Heart left ventricle (tissue), 16 donors: ENCODE measurements at regions not wholly inside any gene's neighbourhood (a gene's known extent, or its start where the extent isn't known, plus 50 kb on each side); places are given as distances from the start of the nearest gene placed in this dataset.

ENCODE experiments used
- ATAC-seq, 4 donors: fragments of 200-7000 bp; cut with Tn5 transposase; one replicate each; pipeline ENCODE4 v1.9.1; 2020 to 2022; ENCODE audit warnings: moderate library complexity in 4 of 4, mild to moderate bottlenecking in 3 of 4, moderate number of reproducible peaks in 1 of 4
- DNase-seq, 5 donors: peaks; one replicate each; pipeline ENCODE4 v3.0.0-alpha.2; 2020
- H3K27ac ChIP-seq, 12 donors: fragments of 200-600 bp; sonication (generic) in 4 of 12; one replicate each; pipeline versions ENCODE4 v1.5.0 to v1.8.0; 2016 to 2022; ENCODE audit warnings: mild to moderate bottlenecking in 2 of 12
- H3K27me3 ChIP-seq, 9 donors: fragments of 200-600 bp; sonication (generic) in 2 of 9; one replicate each; pipeline versions ENCODE4 v1.5.1 to v1.8.0; 2016 to 2022; ENCODE audit warnings: mild to moderate bottlenecking in 3 of 9
- H3K36me3 ChIP-seq, 9 donors: fragments of 200-600 bp; sonication (generic) in 2 of 9; one replicate each; pipeline versions ENCODE4 v1.5.0 to v1.8.0; 2018 to 2022; ENCODE audit warnings: mild to moderate bottlenecking in 2 of 9
- H3K4me1 ChIP-seq, 12 donors: fragments of 200-600 bp; sonication (generic) in 4 of 12; one replicate each; pipeline versions ENCODE4 v1.5.0 to v1.8.0; 2016 to 2022; ENCODE audit warnings: mild to moderate bottlenecking in 3 of 12
- H3K4me3 ChIP-seq, 12 donors: fragments of 200-600 bp; sonication (generic) in 4 of 12; one replicate each; pipeline versions ENCODE4 v1.5.0 to v1.8.0; 2017 to 2022; ENCODE audit warnings: mild to moderate bottlenecking in 9 of 12, moderate library complexity in 4 of 12
- H3K9me3 ChIP-seq, 12 donors: fragments of 200-600 bp; sonication (generic) in 4 of 12; one replicate each; pipeline versions ENCODE4 v1.5.0 to v1.8.0; 2016 to 2022; ENCODE audit warnings: mild to moderate bottlenecking in 1 of 12
- CTCF ChIP-seq, 12 donors: fragments of 200-600 bp; sonication (generic) in 4 of 12; IDR thresholded peaks; one replicate each; pipeline versions ENCODE4 v1.5.0 to v1.8.0; 2018 to 2022; ENCODE audit warnings: antibody characterized with exemption in 12 of 12, mild to moderate bottlenecking in 5 of 12
- POLR2A ChIP-seq, 2 donors: fragments of 450-650 bp; IDR thresholded peaks; one replicate each; pipeline ENCODE4 v1.6.1; 2017; ENCODE audit warnings: antibody characterized with exemption in 2 of 2, mild to moderate bottlenecking in 2 of 2, moderate library complexity in 2 of 2
- WGBS, 4 donors: extraction: QIAGEN DNeasy Blood & Tissue Kit in 2 of 4; methylation state at CpG; one replicate each; pipeline versions ENCODE4 v1.1.5 to v1.1.7; 2013 to 2018; 5-methylcytosine and 5-hydroxymethylcytosine counted together
- intact Hi-C, 10 donors: fragments of 100-400 bp; cut with DNase I; formaldehyde crosslinking; loops; one replicate each; pipeline versions ENCODE4 v1.11.1 to v1.14.2; 2022
- donor health status: ischemic (EF 13 %, LVEDD 7.1; RV severe dilation, severe dysfunction).
- donor health status: healthy with polysubstance abuse.
- donor health status: DM: no; HTN: yes; CAD: no.
- donor health status: DM: no; HTN: no; CAD: no.
- donor health status: ischemic (EF 25% LVEDD 6.9; RV normal size, moderate dysfunction).
- donor health status: ischemic (EF 25% LVEDD 5.7; RV mildly dilated, moderate dysfunction).
- donor health status: healthy.
- donor health status: DM: yes; HTN: yes; CAD: no.
- donor health status: ischemic (EF 35%, LVEDD 5.7; RV mildly dilated, moderate dysfunction).
- donor health status: nonischemic (EF 11% LVEDD 7.7; RV severe dilation, severe dysfunction).
- donor health status: DM: yes; HTN: yes; CAD: no.
- donor health status: PGD.
- donor health status: ischemic (EF 29% LVEDD 5.4; RV normal size, mild dysfunction).
- donor health status: nonischemic (EF 23%, LVEDD 6.1; RV moderate dilation, normal function).

DNA sequence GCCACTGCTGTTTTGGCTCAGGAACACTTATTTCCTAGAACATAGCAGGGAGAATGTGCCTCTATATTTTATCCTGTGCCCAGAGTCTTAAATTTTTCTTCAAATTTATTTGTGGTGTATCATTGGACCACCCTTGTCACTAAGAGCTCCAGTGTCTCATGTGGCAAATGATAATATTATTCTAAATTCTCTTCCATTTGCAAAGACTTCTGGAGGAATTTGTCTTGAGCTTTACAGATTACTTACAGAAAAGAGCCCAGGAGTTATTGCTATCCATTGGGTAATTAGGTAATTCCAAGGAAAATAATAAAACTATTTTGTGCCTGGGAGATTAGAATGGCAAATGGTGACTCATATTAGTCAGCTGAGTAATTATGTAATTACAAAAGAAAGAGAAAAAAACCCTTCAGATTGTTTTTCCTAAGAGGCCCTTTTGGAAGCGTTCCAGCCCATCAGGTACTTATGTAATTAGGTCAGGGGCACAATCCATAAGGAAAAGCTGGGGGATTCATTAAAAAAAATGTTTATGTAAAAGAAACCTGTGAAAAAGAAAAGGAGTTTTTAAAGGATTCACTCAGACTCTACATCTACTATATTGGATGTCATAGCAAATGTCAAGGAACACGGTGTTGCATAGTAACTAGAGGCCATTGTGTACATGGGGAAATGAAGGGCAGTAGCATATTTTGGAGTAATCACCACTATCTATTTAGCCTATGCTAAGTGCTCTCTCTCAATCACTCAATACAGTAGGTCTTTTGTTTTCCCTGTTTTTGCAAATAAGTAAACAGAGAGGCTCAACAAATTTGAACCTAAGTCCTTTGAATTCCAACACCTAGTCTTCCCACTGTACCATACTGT is 380.9 kb upstream of the RARB start:
- intact Hi-C loops: loop anchor here in 5 of 10 donors (2.0 to 10.0 kb wide), 4 partner anchors 105 to 382 kb away; partner anchors contain the start of gene RARB (in 2 of the 5)
- no peaks in the 10 kb centered on the region for H3K36me3 ChIP-seq
- 63 to 83% (median 73%) methylated on average over 2 of the region's 2 CpGs for WGBS, 4 donors
- TF ChIP-seq CTCF (IDR thresholded peaks at IDR 0.05) (no peak), POLR2A (IDR thresholded peaks at IDR 0.05) (no peak)
- no peaks in the 10 kb centered on the region for H3K9me3 ChIP-seq
- H3K27ac ChIP-seq: no peak overlapping the region
- no peak overlapping the region for H3K4me3 ChIP-seq
- ATAC-seq (no peak), DNase-seq (peak in 1 of 5 donors; percentile 27)
- H3K4me1 ChIP-seq: peaks cover 0 to 53% (median 20%) of the 10 kb centered on the region in 12 donors
- no peaks in the 10 kb centered on the region for H3K27me3 ChIP-seq

DNA sequence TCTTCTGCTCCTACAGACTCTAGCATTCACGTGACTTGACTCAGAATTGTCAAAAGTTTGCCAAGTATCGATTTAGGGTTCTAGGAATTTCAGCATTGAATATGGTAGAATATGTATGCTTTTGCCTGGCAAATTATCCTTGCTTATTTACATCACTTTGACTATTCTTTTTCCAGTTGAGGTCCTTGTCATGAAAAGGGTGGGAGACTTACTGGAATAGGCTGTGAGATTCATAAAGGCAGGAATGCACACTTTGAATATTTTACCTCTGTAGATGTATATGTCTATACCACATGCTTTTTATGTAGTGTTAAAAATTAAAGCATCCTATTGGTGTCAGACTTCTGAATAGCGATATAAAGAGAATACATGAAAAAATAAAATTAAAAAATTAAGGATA is 378.8 kb upstream of the RARB start:
- Histone ChIP-seq H3K4me3 (no peak overlapping the region), H3K9me3 (no peaks in the 10 kb centered on the region), H3K27me3 (no peaks in the 10 kb centered on the region), H3K27ac (no peak overlapping the region), H3K4me1 (peaks cover 0 to 31% (median 11%) of the 10 kb centered on the region in 12 donors), H3K36me3 (no peaks in the 10 kb centered on the region)
- no peak for ATAC-seq
- WGBS, 4 donors: 79 to 90% (median 85%) methylated on average over 3 of the region's 3 CpGs
- intact Hi-C loops: loop anchor here in 4 of 10 donors (5.0 to 10.0 kb wide), 3 partner anchors 103 to 375 kb away; partner anchors contain the start of gene RARB (in 1 of the 4)
- no peak for TF ChIP-seq POLR2A (IDR thresholded peaks at IDR 0.05)
- TF ChIP-seq CTCF (IDR thresholded peaks at IDR 0.05): no peak
- DNase-seq: no peak

DNA sequence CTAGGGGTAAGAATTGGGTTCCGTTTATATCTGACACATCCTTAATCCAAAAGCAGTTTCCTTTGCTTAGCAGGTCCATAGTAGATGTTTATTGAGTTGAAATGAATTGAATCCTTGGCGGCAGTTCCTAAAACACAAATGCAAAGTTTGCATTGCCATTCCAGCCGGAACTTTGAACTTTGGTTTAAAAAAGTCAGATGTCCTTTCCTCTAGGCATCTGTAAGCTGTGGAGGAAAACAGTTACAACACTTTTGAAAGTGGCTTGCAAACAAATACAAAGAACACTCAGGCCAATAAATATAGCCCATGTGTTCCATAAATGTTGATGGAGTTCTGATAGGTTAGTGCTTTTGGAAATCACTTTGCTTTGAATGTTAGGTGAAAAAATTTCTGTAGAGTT is 374.7 kb upstream of the RARB start:
- TF ChIP-seq POLR2A (IDR thresholded peaks at IDR 0.05): no peak
- no peak for TF ChIP-seq CTCF (IDR thresholded peaks at IDR 0.05)
- no peaks in the 10 kb centered on the region for H3K36me3 ChIP-seq
- no peak for DNase-seq
- peaks cover 0 to 4% (median 0%) of the 10 kb centered on the region in 12 donors for H3K4me1 ChIP-seq
- H3K27ac ChIP-seq: no peak overlapping the region
- H3K4me3 ChIP-seq: no peak overlapping the region
- ATAC-seq: no peak
- intact Hi-C loops: no loop called here
- WGBS, 4 donors: 92 to 97% (median 95%) methylated on average over 3 of the region's 3 CpGs
- H3K9me3 ChIP-seq: no peaks in the 10 kb centered on the region
- no peaks in the 10 kb centered on the region for H3K27me3 ChIP-seq

DNA sequence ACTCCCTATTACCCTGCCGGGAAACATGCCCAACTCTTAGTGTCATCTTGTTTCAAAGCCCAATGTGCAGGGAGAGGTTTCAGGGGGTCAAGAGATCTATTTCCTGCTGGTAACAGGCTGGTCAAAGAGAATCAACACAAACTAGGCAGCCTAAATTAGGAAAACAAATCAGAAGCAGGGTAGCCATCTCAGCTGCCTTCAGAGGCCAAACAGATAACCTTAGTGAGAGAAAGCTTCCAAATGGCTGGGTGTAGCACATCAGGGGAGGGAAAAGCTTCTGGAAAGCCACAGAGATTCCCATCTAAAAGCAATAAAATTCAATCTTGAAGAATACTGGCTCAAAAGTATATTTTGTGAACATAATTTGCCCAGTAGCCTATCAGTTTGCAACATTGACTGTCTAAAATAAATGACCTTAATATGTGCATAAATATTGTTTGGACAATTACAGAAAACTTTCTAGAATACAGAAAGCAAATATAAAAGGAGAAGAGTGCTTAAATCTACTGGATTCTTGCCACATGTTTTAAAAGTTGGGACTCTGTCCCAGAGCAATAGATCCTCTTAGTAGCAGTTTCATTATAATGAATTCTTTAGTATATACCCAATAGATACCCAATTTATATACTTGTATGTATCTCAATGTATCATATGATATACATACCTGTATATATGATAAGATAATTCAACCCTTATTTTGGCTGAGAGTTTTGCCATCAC is 371.9 kb upstream of the RARB start:
- no peaks in the 10 kb centered on the region for H3K36me3 ChIP-seq
- H3K4me1 ChIP-seq: peaks cover 0 to 4% (median 0%) of the 10 kb centered on the region in 12 donors
- no peaks in the 10 kb centered on the region for H3K9me3 ChIP-seq
- no peak overlapping the region for H3K4me3 ChIP-seq
- WGBS, 4 donors: 60 to 76% (median 66%) methylated on average over 1 of the region's 1 CpG
- intact Hi-C loops: no loop called here
- DNase-seq: no peak
- H3K27me3 ChIP-seq: no peaks in the 10 kb centered on the region
- no peak for TF ChIP-seq POLR2A (IDR thresholded peaks at IDR 0.05)
- no peak for TF ChIP-seq CTCF (IDR thresholded peaks at IDR 0.05)
- H3K27ac ChIP-seq: no peak overlapping the region
- ATAC-seq: no peak
